IMR-90 (cell line): ENCODE measurements at regions not wholly inside any gene's neighbourhood (a gene's known extent, or its start where the extent isn't known, plus 50 kb on each side); places are given as distances from the start of the nearest gene placed in this dataset.

Experiments used
- ATAC-seq: fragments of 200-7000 bp; cut with Tn5 transposase; 2 replicates; pipeline ENCODE4 v1.9.1; 2020; ENCODE audit warnings: low read depth, mild to moderate bottlenecking, moderate library complexity
- BruUV-seq: library from RNA; stranded (reverse); fragments of 400-500 nt; replicated peaks from 2 replicates; lab custom pipeline; 2021; lab: Mats Ljungman, UMichigan
- CTCF ChIA-PET: fragments of 300-600 bp; formaldehyde crosslinking; extraction: SDS; loops from one replicate; lab custom pipeline; 2021; ENCODE audit warnings: antibody characterized with exemption; lab: Yijun Ruan, JAX
- POLR2A ChIA-PET: fragments of 300-600 bp; sonication (Branson Sonifier 250); formaldehyde crosslinking; loops from one replicate; lab custom pipeline; 2022; ENCODE audit warnings: antibody characterized with exemption; ENCODE audit not compliant: unreplicated experiment; lab: Charles Lee
- DNase-seq: peaks from one replicate; pipeline ENCODE4 v3.0.0; 2013
- H2AFZ ChIP-seq: replicated peaks from 2 replicates; pipeline ENCODE3; 2013; ENCODE audit warnings: low read length, mild to moderate bottlenecking; ENCODE audit not compliant: poor library complexity
- H2AK5ac ChIP-seq: 2 replicates; pipeline ENCODE4 v1.6.1; 2013; ENCODE audit warnings: low read depth, low read length, inconsistent platforms
- H2AK9ac ChIP-seq: replicated peaks from 2 replicates; pipeline ENCODE3; 2013; ENCODE audit warnings: mild to moderate bottlenecking, low read depth, low read length, moderate library complexity; ENCODE audit not compliant: poor library complexity
- H2BK120ac ChIP-seq: 2 replicates; pipeline ENCODE4 v1.6.1; 2013; ENCODE audit warnings: low read depth, low read length, inconsistent platforms
- H2BK15ac ChIP-seq: 3 replicates; pipeline ENCODE4 v1.6.1; 2013; ENCODE audit warnings: low read depth, low read length, inconsistent platforms
- H2BK20ac ChIP-seq: 2 replicates; pipeline ENCODE4 v1.6.1; 2013; ENCODE audit warnings: low read depth, mild to moderate bottlenecking, inconsistent platforms, low read length, moderate library complexity
- H2BK5ac ChIP-seq: 2 replicates; pipeline ENCODE4 v1.6.1; 2013; ENCODE audit warnings: mild to moderate bottlenecking, low read depth, low read length, inconsistent platforms; ENCODE audit not compliant: poor library complexity, severe bottlenecking
- H3K14ac ChIP-seq: replicated peaks from 2 replicates; pipeline ENCODE4 v1.6.1; 2013; ENCODE audit warnings: low read depth, low read length, inconsistent platforms
- H3K18ac ChIP-seq: 2 replicates; pipeline ENCODE4 v1.6.1; 2013; ENCODE audit warnings: low read depth, low read length, control low read depth
- H3K23ac ChIP-seq: 2 replicates; pipeline ENCODE4 v1.6.1; 2013; ENCODE audit warnings: low read depth, low read length, inconsistent platforms
- H3K27ac ChIP-seq: 2 replicates; pipeline ENCODE4 v1.5.1; 2013; ENCODE audit warnings: mild to moderate bottlenecking, control low read depth, low read length; ENCODE audit not compliant: insufficient read depth
- H3K27me3 ChIP-seq: 2 replicates; pipeline ENCODE4 v1.6.1; 2013; ENCODE audit warnings: low read length; ENCODE audit not compliant: control insufficient read depth, insufficient read depth
- H3K36me3 ChIP-seq: 2 replicates; pipeline ENCODE4 v1.6.1; 2013; ENCODE audit warnings: low read length, mixed read lengths; ENCODE audit not compliant: control insufficient read depth, insufficient read depth
- H3K4ac ChIP-seq: 2 replicates; pipeline ENCODE4 v1.6.1; 2013; ENCODE audit warnings: low read depth, low read length, inconsistent platforms
- H3K4me1 ChIP-seq: 2 replicates; pipeline ENCODE4 v1.6.1; 2013; ENCODE audit warnings: low read length, mixed read lengths; ENCODE audit not compliant: control insufficient read depth, insufficient read depth
- H3K4me2 ChIP-seq: 2 replicates; pipeline ENCODE4 v1.6.1; 2013; ENCODE audit warnings: low read depth, mild to moderate bottlenecking, control low read depth, low read length, moderate library complexity
- H3K4me3 ChIP-seq: 2 replicates; pipeline ENCODE4 v1.5.1; 2013; ENCODE audit warnings: low read depth, mild to moderate bottlenecking, control low read depth, low read length, moderate library complexity; ENCODE audit not compliant: insufficient read depth
- H3K56ac ChIP-seq: 2 replicates; pipeline ENCODE4 v1.6.1; 2013; ENCODE audit warnings: low read length, inconsistent platforms; ENCODE audit not compliant: insufficient read depth; ENCODE audit errors: extremely low read depth
- H3K79me1 ChIP-seq, 2 experiments: 2 replicates each; pipeline ENCODE4 v1.6.1; 2013; ENCODE audit warnings: low read length in 2 of 2, inconsistent platforms in 1 of 2, low read depth in 1 of 2
- H3K9ac ChIP-seq: 2 replicates; pipeline ENCODE4 v1.6.1; 2013; ENCODE audit warnings: low read depth, low read length, control low read depth
- H3K9me1 ChIP-seq: 2 replicates; pipeline ENCODE4 v1.6.1; 2013; ENCODE audit warnings: low read length, inconsistent platforms; ENCODE audit not compliant: insufficient read depth
- H3K9me3 ChIP-seq: 2 replicates; pipeline ENCODE4 v1.6.1; 2013; ENCODE audit warnings: low read length; ENCODE audit not compliant: control insufficient read depth, insufficient read depth
- H4K20me1 ChIP-seq: 2 replicates; pipeline ENCODE4 v1.6.1; 2013; ENCODE audit warnings: low read length, inconsistent platforms; ENCODE audit not compliant: insufficient read depth
- H4K5ac ChIP-seq: 2 replicates; pipeline ENCODE4 v1.6.1; 2013; ENCODE audit warnings: mild to moderate bottlenecking, low read depth, low read length, control low read depth
- H4K8ac ChIP-seq, 2 experiments: 2 replicates each; pipeline ENCODE4 v1.6.1; 2013; ENCODE audit warnings: low read depth in 2 of 2, low read length in 2 of 2, control low read depth in 1 of 2, inconsistent platforms in 1 of 2
- H4K91ac ChIP-seq: 2 replicates; pipeline ENCODE4 v1.6.1; 2013; ENCODE audit warnings: low read depth, low read length, inconsistent platforms; ENCODE audit not compliant: insufficient read depth
- CHD1 ChIP-seq: IDR thresholded peaks from 2 replicates; pipeline ENCODE4 v1.6.1; 2012; ENCODE audit warnings: low read depth, low read length, improper control_type of control experiment
- MAFK ChIP-seq: IDR thresholded peaks from 2 replicates; pipeline ENCODE4 v1.6.1; 2012; ENCODE audit warnings: low read depth, low read length, improper control_type of control experiment
- POLR2A ChIP-seq: IDR thresholded peaks from 2 replicates; pipeline ENCODE4 v1.6.1; 2012; ENCODE audit warnings: mild to moderate bottlenecking, low read depth, low read length
- RCOR1 ChIP-seq: IDR thresholded peaks from 2 replicates; pipeline ENCODE4 v1.6.1; 2012; ENCODE audit warnings: mild to moderate bottlenecking, low read length, improper control_type of control experiment; ENCODE audit not compliant: insufficient replicate concordance
- RFX5 ChIP-seq: IDR thresholded peaks from 2 replicates; pipeline ENCODE4 v1.8.0; 2012; ENCODE audit warnings: low read depth, mild to moderate bottlenecking, low read length, moderate library complexity
- WGBS, 2 experiments: methylation state at CpG; one replicate each; pipeline versions ENCODE4 v1.1.5 to v1.1.7; 2013; ENCODE audit warnings: missing lambda C conversion rate in 2 of 2; ENCODE audit not compliant: insufficient read length in 1 of 2; ENCODE audit errors: extremely low coverage in 2 of 2; 5-methylcytosine and 5-hydroxymethylcytosine counted together
- dilution Hi-C: fragments of 300-500 bp; cut with HindIII; formaldehyde crosslinking; loops from one replicate; pipeline ENCODE4 v1.14.3; 2018; ENCODE audit warnings: low sequenced_read_pairs; ENCODE audit not compliant: unreplicated experiment
- in situ Hi-C: fragments of 300-500 bp; cut with MboI; formaldehyde crosslinking; loops from 3 replicates; pipeline ENCODE4 v1.14.3; 2019; ENCODE audit warnings: low sequenced_read_pairs, inconsistent platforms, mixed read lengths
- intact Hi-C: fragments of 100-400 bp; cut with micrococcal nuclease; formaldehyde crosslinking; loops from 2 replicates; pipeline ENCODE4 v1.10.0; 2022
- TF ChIP-seq, protein P1 (sequence below): fragments of 150-350 bp; IDR thresholded peaks from 2 replicates; pipeline ENCODE4 v1.6.1; 2016; ENCODE audit warnings: low read depth, mild to moderate bottlenecking, low read length, moderate library complexity, borderline replicate concordance

GRCh38 chr12:97940629-97941028, 478.0 kb downstream of the RMST start:
- in situ Hi-C loops (no loop called here), intact Hi-C loops (no loop called here), dilution Hi-C loops (no loop called here)
- no peak overlapping the region for H4K5ac ChIP-seq
- H2BK15ac ChIP-seq, result no peak overlapping the region
- H2BK120ac ChIP-seq, result no peak overlapping the region
- TF ChIP-seq RFX5, result no peak
- TF ChIP-seq MAFK, result no peak
- TF ChIP-seq, protein P1, sequence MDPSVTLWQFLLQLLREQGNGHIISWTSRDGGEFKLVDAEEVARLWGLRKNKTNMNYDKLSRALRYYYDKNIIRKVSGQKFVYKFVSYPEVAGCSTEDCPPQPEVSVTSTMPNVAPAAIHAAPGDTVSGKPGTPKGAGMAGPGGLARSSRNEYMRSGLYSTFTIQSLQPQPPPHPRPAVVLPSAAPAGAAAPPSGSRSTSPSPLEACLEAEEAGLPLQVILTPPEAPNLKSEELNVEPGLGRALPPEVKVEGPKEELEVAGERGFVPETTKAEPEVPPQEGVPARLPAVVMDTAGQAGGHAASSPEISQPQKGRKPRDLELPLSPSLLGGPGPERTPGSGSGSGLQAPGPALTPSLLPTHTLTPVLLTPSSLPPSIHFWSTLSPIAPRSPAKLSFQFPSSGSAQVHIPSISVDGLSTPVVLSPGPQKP, result no peak
- no peak for TF ChIP-seq POLR2A
- no peak for TF ChIP-seq RCOR1
- TF ChIP-seq CHD1, result no peak
- H3K23ac ChIP-seq, result no peak overlapping the region
- H2BK20ac ChIP-seq, result no peak overlapping the region
- H3K4ac ChIP-seq, result no peak overlapping the region
- H4K91ac ChIP-seq, result no peak overlapping the region
- peaks cover 8% of the 10 kb centered on the region for H3K9me3 ChIP-seq
- BruUV-seq, result no TSS peak
- no peak overlapping the region for H3K56ac ChIP-seq
- H3K27ac ChIP-seq, result no peak overlapping the region
- H2AK5ac ChIP-seq, result no peak overlapping the region
- H3K9ac ChIP-seq, result no peak overlapping the region
- H3K18ac ChIP-seq, result no peak overlapping the region
- H3K9me1 ChIP-seq, result no peaks in the 10 kb centered on the region
- H2AFZ ChIP-seq, result no peak overlapping the region
- no peak overlapping the region for H3K4me3 ChIP-seq
- H2BK5ac ChIP-seq, result no peak overlapping the region
- H3K14ac ChIP-seq, result no peak overlapping the region
- H3K4me2 ChIP-seq, result no peak overlapping the region
- POLR2A ChIA-PET, result no interaction called here
- 0% methylated on average over 1 of the region's 2 CpGs; no CpG with 5 or more reads in 1 of the 2 experiments for WGBS, 2 experiments
- H3K36me3 ChIP-seq, result no peaks in the 10 kb centered on the region
- no peaks in the 10 kb centered on the region for H4K20me1 ChIP-seq
- no peak for DNase-seq
- H2AK9ac ChIP-seq, result no peak overlapping the region
- no peaks in the 10 kb centered on the region for H3K79me1 ChIP-seq
- ATAC-seq, result no peak
- CTCF ChIA-PET, result no interaction called here
- H4K8ac ChIP-seq, result no peak overlapping the region
- H3K4me1 ChIP-seq, result no peaks in the 10 kb centered on the region
- H3K27me3 ChIP-seq, result no peaks in the 10 kb centered on the region
